ENCODE measurements at regions not wholly inside any gene's neighbourhood (a gene's known extent, or its start where the extent isn't known, plus 50 kb on each side); places are given as distances from the start of the nearest gene placed in this dataset.

DNA sequence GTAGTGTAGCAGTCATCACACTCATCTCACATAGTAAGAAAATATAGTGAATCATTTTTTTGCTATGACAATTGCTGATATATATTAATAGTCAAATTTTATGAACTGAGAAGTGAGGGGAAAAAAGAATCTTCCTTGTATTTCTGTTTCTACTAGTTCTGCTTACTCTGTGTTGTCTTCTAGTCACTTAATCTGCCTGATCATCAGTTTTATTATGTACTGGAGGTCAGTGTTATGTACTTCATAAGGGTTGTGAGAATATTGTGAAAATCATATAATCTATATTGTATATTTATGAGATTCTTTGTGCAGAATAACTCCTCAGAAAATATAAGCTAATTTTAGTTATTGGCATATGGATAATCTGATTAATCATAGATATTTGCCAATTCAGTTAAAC, 546.9 kb upstream of the RIOK2 start:
- Histone ChIP-seq H3K36me3 (ENCODE audit: control insufficient read depth in 1 of 2, insufficient read depth in 2 of 2, low read length in 2 of 2) (no peaks in the 10 kb centered on the region), H3K9me3 (ENCODE audit: control insufficient read depth in 1 of 2, low read length in 2 of 2) (no peaks in the 10 kb centered on the region), H3K4me3 (ENCODE audit: low read depth in 1 of 2, low read length in 2 of 2) (no peak overlapping the region), H3K27me3 (ENCODE audit: low read depth, low read length) (no peaks in the 10 kb centered on the region), H3K4me1 (ENCODE audit: control insufficient read depth in 1 of 2, insufficient read depth in 2 of 2, low read length in 2 of 2) (no peaks in the 10 kb centered on the region), H3K27ac (ENCODE audit: low read length) (no peak overlapping the region)

DNA sequence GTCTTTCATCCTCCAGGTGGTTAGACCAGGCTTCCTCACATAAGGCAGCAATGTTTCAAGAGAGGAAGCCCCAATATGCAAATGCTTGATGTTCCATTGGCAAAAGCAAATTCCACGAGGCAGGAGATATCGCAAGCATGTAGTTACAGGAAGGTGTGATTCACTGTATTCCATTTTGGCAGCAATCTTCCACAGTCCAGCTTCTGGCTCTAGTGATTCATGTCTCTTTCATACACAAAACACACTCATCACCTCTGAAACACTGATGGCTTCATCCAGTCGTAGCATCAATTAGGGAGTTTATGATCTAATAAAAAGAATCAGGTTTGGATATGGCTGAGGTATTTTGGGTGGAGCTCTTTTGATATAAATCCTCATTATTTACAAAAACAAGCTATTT, 552.2 kb upstream of the RIOK2 start:
- no peak overlapping the region for H3K27ac ChIP-seq (ENCODE audit: low read length)
- H3K9me3 ChIP-seq (ENCODE audit: control insufficient read depth in 1 of 2, low read length in 2 of 2) = no peaks in the 10 kb centered on the region
- no peaks in the 10 kb centered on the region for H3K4me1 ChIP-seq (ENCODE audit: control insufficient read depth in 1 of 2, insufficient read depth in 2 of 2, low read length in 2 of 2)
- H3K27me3 ChIP-seq (ENCODE audit: low read depth, low read length) = no peaks in the 10 kb centered on the region
- no peak overlapping the region for H3K4me3 ChIP-seq (ENCODE audit: low read depth in 1 of 2, low read length in 2 of 2)
- H3K36me3 ChIP-seq (ENCODE audit: control insufficient read depth in 1 of 2, insufficient read depth in 2 of 2, low read length in 2 of 2) = no peaks in the 10 kb centered on the region

DNA sequence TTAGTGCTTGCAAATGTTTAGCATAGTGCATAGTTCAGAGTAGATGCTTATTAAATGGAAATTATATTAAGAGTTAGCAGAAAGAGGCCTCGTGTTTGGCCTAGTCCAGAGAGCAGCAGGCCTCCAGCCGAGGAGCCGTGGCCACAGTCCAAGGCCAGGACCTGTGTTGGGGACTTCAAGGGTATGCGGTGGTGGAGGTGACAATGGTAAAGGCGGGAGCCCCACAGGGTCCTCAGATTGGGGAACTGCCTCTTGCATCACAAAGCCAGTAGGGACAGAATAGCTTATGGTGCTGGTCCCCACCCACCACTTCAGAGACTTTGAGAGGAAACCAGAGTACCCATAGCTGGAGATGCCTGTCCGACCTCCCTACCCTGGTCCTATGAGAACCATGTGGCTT, 554.6 kb upstream of the RIOK2 start:
- Histone ChIP-seq H3K4me1 (ENCODE audit: control insufficient read depth in 1 of 2, insufficient read depth in 2 of 2, low read length in 2 of 2) (no peaks in the 10 kb centered on the region), H3K27ac (ENCODE audit: low read length) (no peak overlapping the region), H3K4me3 (ENCODE audit: low read depth in 1 of 2, low read length in 2 of 2) (no peak overlapping the region), H3K36me3 (ENCODE audit: control insufficient read depth in 1 of 2, insufficient read depth in 2 of 2, low read length in 2 of 2) (no peaks in the 10 kb centered on the region), H3K27me3 (ENCODE audit: low read depth, low read length) (no peaks in the 10 kb centered on the region), H3K9me3 (ENCODE audit: control insufficient read depth in 1 of 2, low read length in 2 of 2) (no peaks in the 10 kb centered on the region)

DNA sequence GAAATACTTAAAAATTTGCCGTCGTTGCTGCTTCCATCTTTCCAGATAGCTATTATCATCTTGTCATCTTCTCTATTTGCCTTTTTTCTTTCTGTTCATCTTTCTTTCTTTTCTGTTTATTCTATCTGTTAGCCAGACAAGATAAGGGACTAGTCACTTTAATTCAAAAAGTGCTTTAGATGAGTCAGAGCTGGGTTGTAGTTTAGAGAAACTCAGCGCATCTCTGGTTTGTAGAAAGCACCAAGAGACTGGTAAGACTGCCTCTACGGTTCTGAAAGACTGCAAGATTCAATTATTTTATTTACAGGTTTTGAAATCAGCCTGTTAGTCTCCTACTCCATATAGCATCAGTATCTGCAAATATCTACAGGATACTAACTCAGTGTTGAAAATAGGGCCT, 562.8 kb upstream of the RIOK2 start:
- Histone ChIP-seq H3K9me3 (ENCODE audit: control insufficient read depth in 1 of 2, low read length in 2 of 2) (no peaks in the 10 kb centered on the region), H3K4me1 (ENCODE audit: control insufficient read depth in 1 of 2, insufficient read depth in 2 of 2, low read length in 2 of 2) (no peaks in the 10 kb centered on the region), H3K27me3 (ENCODE audit: low read depth, low read length) (no peaks in the 10 kb centered on the region), H3K27ac (ENCODE audit: low read length) (no peak overlapping the region), H3K36me3 (ENCODE audit: control insufficient read depth in 1 of 2, insufficient read depth in 2 of 2, low read length in 2 of 2) (no peaks in the 10 kb centered on the region), H3K4me3 (ENCODE audit: low read depth in 1 of 2, low read length in 2 of 2) (no peak overlapping the region)

DNA sequence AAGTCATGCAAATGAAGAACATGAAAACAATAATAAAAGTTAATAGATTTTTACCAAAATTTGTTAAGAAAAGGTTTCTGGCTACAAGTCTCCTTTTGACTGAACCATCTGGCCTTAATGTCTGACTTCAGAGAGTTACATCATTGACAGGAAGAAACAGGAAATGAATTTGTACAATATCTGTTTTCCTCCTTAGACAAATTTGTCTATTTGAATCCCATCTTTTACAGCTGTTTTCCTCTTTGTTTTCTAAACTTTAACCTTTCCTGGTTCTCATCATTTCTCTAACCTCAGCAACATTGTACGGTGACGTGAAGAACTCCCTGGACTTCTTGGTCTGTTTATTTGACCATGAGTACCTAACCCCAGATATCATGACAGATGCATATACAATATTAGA, 567.5 kb upstream of the RIOK2 start:
- H3K27ac ChIP-seq (ENCODE audit: low read length) = no peak overlapping the region
- no peaks in the 10 kb centered on the region for H3K9me3 ChIP-seq (ENCODE audit: control insufficient read depth in 1 of 2, low read length in 2 of 2)
- no peaks in the 10 kb centered on the region for H3K27me3 ChIP-seq (ENCODE audit: low read depth, low read length)

DNA sequence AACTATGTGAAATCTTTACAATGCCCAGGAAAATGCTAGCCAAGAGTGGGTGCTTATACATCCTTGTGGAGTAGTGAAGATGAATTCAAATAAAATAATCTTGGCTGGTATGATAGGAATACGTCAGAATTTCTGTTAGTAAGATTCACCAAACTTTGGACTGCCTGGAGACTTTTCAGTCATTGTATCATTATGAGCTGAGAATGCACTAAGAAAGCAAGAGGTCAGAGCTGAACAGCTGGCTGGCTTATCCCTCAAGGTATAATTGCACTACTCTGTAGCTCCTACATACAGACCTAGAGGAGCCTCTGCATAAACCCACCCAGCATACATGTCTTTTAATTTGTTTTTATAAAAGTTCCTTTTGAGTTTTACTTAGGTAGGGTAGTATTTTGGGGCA, 568.5 kb upstream of the RIOK2 start:
- Histone ChIP-seq H3K4me3 (ENCODE audit: low read depth in 1 of 2, low read length in 2 of 2) (no peak overlapping the region), H3K27me3 (ENCODE audit: low read depth, low read length) (no peaks in the 10 kb centered on the region), H3K36me3 (ENCODE audit: control insufficient read depth in 1 of 2, insufficient read depth in 2 of 2, low read length in 2 of 2) (no peaks in the 10 kb centered on the region), H3K27ac (ENCODE audit: low read length) (no peak overlapping the region), H3K9me3 (ENCODE audit: control insufficient read depth in 1 of 2, low read length in 2 of 2) (no peaks in the 10 kb centered on the region), H3K4me1 (ENCODE audit: control insufficient read depth in 1 of 2, insufficient read depth in 2 of 2, low read length in 2 of 2) (no peaks in the 10 kb centered on the region)

More for the DNA sequence above, 567.5 kb upstream of the RIOK2 start:
- no peaks in the 10 kb centered on the region for H3K36me3 ChIP-seq (ENCODE audit: control insufficient read depth in 1 of 2, insufficient read depth in 2 of 2, low read length in 2 of 2)
- H3K4me3 ChIP-seq (ENCODE audit: low read depth in 1 of 2, low read length in 2 of 2) = no peak overlapping the region
- no peaks in the 10 kb centered on the region for H3K4me1 ChIP-seq (ENCODE audit: control insufficient read depth in 1 of 2, insufficient read depth in 2 of 2, low read length in 2 of 2)

DNA sequence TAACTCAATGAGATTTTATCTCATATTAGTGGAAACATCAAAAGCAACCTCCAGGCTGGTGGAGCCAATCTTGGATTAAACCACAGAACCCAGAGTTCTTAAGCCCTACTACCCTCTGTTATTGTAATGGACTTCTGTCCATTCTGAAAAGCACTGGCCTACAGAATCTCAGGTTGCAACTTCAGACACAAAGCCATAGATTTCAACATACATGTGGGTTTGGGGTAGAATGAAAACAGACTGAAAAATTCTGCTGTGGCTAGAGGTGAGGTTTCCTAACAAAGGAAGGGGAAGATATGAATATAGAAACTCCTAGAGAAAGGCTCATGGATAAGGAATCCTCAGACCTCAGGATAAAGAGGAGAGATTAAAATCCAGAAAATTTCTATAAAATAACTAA, 569.8 kb upstream of the RIOK2 start:
- H3K4me3 ChIP-seq (ENCODE audit: low read depth in 1 of 2, low read length in 2 of 2) = no peak overlapping the region
- H3K27me3 ChIP-seq (ENCODE audit: low read depth, low read length) = no peaks in the 10 kb centered on the region
- H3K4me1 ChIP-seq (ENCODE audit: control insufficient read depth in 1 of 2, insufficient read depth in 2 of 2, low read length in 2 of 2) = no peaks in the 10 kb centered on the region
- no peak overlapping the region for H3K27ac ChIP-seq (ENCODE audit: low read length)
- H3K9me3 ChIP-seq (ENCODE audit: control insufficient read depth in 1 of 2, low read length in 2 of 2) = no peaks in the 10 kb centered on the region
- H3K36me3 ChIP-seq (ENCODE audit: control insufficient read depth in 1 of 2, insufficient read depth in 2 of 2, low read length in 2 of 2) = no peaks in the 10 kb centered on the region

DNA sequence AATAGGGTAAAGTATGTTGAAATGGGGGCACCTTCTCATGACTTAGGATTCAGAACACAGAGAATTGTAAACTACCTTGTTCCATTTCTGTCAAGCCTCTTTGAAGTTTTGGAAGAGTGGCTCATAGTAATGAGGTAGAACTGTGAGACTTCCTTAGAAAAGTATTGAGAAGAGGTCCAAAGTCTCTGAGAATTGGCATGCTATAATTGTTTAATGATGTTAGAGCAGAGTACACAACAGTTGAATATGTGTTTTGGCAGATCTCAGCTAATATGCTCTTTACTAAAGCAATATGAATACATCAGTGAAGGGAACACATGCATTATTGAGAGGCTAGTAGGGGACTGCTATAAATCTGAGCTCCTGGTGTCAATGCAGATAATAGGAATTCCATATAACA, 579.4 kb upstream of the RIOK2 start:
- Histone ChIP-seq H3K27ac (ENCODE audit: low read length) (no peak overlapping the region), H3K9me3 (ENCODE audit: control insufficient read depth in 1 of 2, low read length in 2 of 2) (no peaks in the 10 kb centered on the region), H3K36me3 (ENCODE audit: control insufficient read depth in 1 of 2, insufficient read depth in 2 of 2, low read length in 2 of 2) (no peaks in the 10 kb centered on the region), H3K4me3 (ENCODE audit: low read depth in 1 of 2, low read length in 2 of 2) (no peak overlapping the region), H3K27me3 (ENCODE audit: low read depth, low read length) (no peaks in the 10 kb centered on the region), H3K4me1 (ENCODE audit: control insufficient read depth in 1 of 2, insufficient read depth in 2 of 2, low read length in 2 of 2) (no peaks in the 10 kb centered on the region)

DNA sequence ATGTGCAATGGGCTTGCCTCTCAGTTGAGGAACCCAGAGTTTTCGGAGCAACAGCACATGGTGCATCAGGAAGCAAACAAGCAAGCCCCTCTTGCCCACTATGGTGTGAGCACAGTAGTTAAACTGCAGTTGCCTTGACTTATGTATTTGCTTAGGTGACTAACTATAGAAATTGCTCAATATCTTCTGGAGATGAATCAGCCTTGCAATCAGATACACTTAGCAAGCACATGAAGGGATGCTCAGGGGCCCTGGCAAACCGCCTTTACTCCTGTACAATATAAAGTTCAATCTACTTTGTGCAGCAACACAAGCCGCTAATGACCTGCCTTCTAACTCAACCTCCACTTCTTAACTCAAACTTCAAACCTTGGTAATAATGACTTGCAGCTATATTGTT, 581.7 kb upstream of the RIOK2 start:
- H3K27ac ChIP-seq (ENCODE audit: low read length) = no peak overlapping the region
- no peak overlapping the region for H3K4me3 ChIP-seq (ENCODE audit: low read depth in 1 of 2, low read length in 2 of 2)
- H3K27me3 ChIP-seq (ENCODE audit: low read depth, low read length) = no peaks in the 10 kb centered on the region
- no peaks in the 10 kb centered on the region for H3K36me3 ChIP-seq (ENCODE audit: control insufficient read depth in 1 of 2, insufficient read depth in 2 of 2, low read length in 2 of 2)
- H3K9me3 ChIP-seq (ENCODE audit: control insufficient read depth in 1 of 2, low read length in 2 of 2) = no peaks in the 10 kb centered on the region
- no peaks in the 10 kb centered on the region for H3K4me1 ChIP-seq (ENCODE audit: control insufficient read depth in 1 of 2, insufficient read depth in 2 of 2, low read length in 2 of 2)

DNA sequence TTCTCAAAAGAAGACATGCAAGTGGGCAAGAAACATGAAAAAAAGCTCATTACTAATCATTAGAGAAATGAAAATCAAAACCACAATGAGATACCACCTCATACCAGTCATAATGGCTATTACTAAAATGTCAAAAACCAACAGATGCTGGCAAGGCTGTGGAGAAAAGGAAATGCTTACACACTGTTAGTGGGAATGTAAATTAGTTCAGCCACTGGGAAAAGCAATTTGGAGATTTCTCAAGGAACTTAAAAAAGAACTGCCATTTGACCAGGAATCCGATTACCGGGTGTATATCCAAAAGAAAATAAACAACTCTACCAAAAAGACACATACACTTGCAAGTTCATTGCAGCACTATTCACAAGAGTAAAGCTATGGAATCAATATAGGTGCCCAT, 595.4 kb upstream of the RIOK2 start:
- Histone ChIP-seq H3K4me3 (ENCODE audit: low read depth in 1 of 2, low read length in 2 of 2) (no peak overlapping the region), H3K9me3 (ENCODE audit: control insufficient read depth in 1 of 2, low read length in 2 of 2) (no peaks in the 10 kb centered on the region), H3K36me3 (ENCODE audit: control insufficient read depth in 1 of 2, insufficient read depth in 2 of 2, low read length in 2 of 2) (no peaks in the 10 kb centered on the region), H3K27ac (ENCODE audit: low read length) (no peak overlapping the region), H3K27me3 (ENCODE audit: low read depth, low read length) (no peaks in the 10 kb centered on the region), H3K4me1 (ENCODE audit: control insufficient read depth in 1 of 2, insufficient read depth in 2 of 2, low read length in 2 of 2) (no peaks in the 10 kb centered on the region)

DNA sequence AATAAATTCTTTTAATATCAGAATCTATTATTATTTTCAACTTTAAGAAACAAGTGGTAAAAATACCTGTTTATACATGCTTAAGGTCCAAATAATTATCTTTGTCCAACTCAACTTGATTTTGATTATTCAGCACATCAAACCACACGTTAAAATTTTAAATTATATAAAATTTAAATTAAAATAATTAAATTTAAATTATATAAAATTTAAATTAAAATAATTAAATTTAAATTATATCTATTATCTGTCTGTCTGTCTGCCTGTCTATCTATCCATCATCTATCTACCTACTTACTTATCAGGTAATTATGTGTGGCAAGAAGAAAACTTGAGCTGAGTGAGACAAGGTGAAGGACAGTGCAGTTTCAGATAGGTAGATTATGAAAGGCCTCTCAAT, 605.3 kb upstream of the RIOK2 start:
- no peak overlapping the region for H3K27ac ChIP-seq (ENCODE audit: low read length)
- no peaks in the 10 kb centered on the region for H3K9me3 ChIP-seq (ENCODE audit: control insufficient read depth in 1 of 2, low read length in 2 of 2)
- no peak overlapping the region for H3K4me3 ChIP-seq (ENCODE audit: low read depth in 1 of 2, low read length in 2 of 2)
- no peaks in the 10 kb centered on the region for H3K27me3 ChIP-seq (ENCODE audit: low read depth, low read length)
- H3K4me1 ChIP-seq (ENCODE audit: control insufficient read depth in 1 of 2, insufficient read depth in 2 of 2, low read length in 2 of 2) = no peaks in the 10 kb centered on the region
- no peaks in the 10 kb centered on the region for H3K36me3 ChIP-seq (ENCODE audit: control insufficient read depth in 1 of 2, insufficient read depth in 2 of 2, low read length in 2 of 2)

DNA sequence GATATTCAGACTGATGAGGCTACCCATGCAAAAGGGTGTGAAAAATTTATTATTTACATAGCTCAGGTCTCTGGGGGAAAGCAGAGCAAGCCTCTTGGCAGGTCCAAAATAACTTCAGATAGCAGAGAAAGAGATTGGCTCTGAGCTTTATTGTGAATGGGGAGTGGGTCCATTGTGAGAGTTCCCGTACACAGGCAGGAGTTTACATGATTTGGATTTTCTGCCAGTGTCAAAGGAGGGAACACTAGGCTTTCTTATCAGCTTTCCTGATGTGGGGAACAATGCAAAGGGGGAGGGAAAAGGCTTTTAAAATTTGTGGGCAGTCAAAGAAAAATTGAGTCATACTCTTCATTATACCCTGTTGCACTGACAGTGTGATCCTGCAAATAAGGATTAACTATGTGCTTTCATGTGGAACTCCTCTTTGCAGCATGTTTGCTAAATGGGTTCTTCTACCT, 615.0 kb upstream of the RIOK2 start:
- no peaks in the 10 kb centered on the region for H3K36me3 ChIP-seq (ENCODE audit: control insufficient read depth in 1 of 2, insufficient read depth in 2 of 2, low read length in 2 of 2)
- no peaks in the 10 kb centered on the region for H3K4me1 ChIP-seq (ENCODE audit: control insufficient read depth in 1 of 2, insufficient read depth in 2 of 2, low read length in 2 of 2)

More for the DNA sequence above, 615.0 kb upstream of the RIOK2 start:
- Histone ChIP-seq H3K4me3 (ENCODE audit: low read depth in 1 of 2, low read length in 2 of 2) (no peak overlapping the region), H3K27me3 (ENCODE audit: low read depth, low read length) (no peaks in the 10 kb centered on the region), H3K9me3 (ENCODE audit: control insufficient read depth in 1 of 2, low read length in 2 of 2) (peaks cover 0 to 5% of the 10 kb centered on the region in 2 donors), H3K27ac (ENCODE audit: low read length) (no peak overlapping the region)
